ENCODE measurements at regions not wholly inside any gene's neighbourhood (a gene's known extent, or its start where the extent isn't known, plus 50 kb on each side); places are given as distances from the start of the nearest gene placed in this dataset.

GRCh38 chr3:18767756-18768303 is 342.7 kb upstream of the SATB1 start:
- CTCF ChIA-PET (ENCODE audit: low intra/inter-chr PET ratio): no interaction called here
- Histone ChIP-seq H3K4me1 (replicated peaks in 1 of 2; ENCODE audit: control insufficient read depth in 2 of 2, insufficient read depth in 2 of 2, low read length in 2 of 2) (no peaks in the 10 kb centered on the region), H3K27me3 (ENCODE audit: control insufficient read depth in 2 of 2, insufficient read depth in 2 of 2, low read length in 2 of 2) (no peaks in the 10 kb centered on the region), H3K4me2 (ENCODE audit: insufficient read depth, low read length) (no peak overlapping the region), H3K9ac (ENCODE audit: insufficient read depth in 1 of 2, low read depth in 2 of 2, low read length in 2 of 2) (no peak overlapping the region), H3K36me3 (ENCODE audit: control insufficient read depth, insufficient read depth, low read length) (no peaks in the 10 kb centered on the region), H3K9me3 (replicated peaks; ENCODE audit: control insufficient read depth, insufficient read depth, low read depth, low read length) (peaks cover 1% of the 10 kb centered on the region; the same call in 1 of the 2 replicates), H3K9me1 (ENCODE audit: control insufficient read depth, insufficient read depth, low read length) (no peaks in the 10 kb centered on the region), H4K20me1 (replicated peaks; ENCODE audit: control insufficient read depth, insufficient read depth, low read length) (no peaks in the 10 kb centered on the region), H3K79me2 (ENCODE audit: control insufficient read depth, insufficient read depth, low read length) (no peaks in the 10 kb centered on the region), H3K4me3 (no peak overlapping the region), H2AFZ (ENCODE audit: low read depth, low read length) (no peak overlapping the region), H3K27ac (ENCODE audit: extremely low read depth, low read depth, low read length) (no peak overlapping the region)
- POLR2A ChIA-PET: no interaction called here
- intact Hi-C loops (cut with micrococcal nuclease) (no loop called here), in situ Hi-C loops (cut with MboI) (no loop called here)
- TF ChIP-seq GABPA (tag; conservative IDR thresholded peaks at IDR 0.05; ENCODE audit: low read depth) (no peak), NFRKB (IDR thresholded peaks at IDR 0.05; ENCODE audit: low read depth) (no peak), ZBTB8A (IDR thresholded peaks at IDR 0.05; ENCODE audit: partially characterized antibody) (no peak), ZC3H8 (IDR thresholded peaks at IDR 0.05) (no peak), DNMT1 (IDR thresholded peaks at IDR 0.05) (no peak), ESRRB (CRISPR knock-in tag; IDR thresholded peaks at IDR 0.05; ENCODE audit: borderline replicate concordance) (no peak)
- TF ChIP-seq, protein P1, sequence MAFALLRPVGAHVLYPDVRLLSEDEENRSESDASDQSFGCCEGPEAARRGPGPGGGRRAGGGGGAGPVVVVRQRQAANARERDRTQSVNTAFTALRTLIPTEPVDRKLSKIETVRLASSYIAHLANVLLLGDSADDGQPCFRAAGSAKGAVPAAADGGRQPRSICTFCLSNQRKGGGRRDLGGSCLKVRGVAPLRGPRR (CRISPR knock-in tag; IDR thresholded peaks at IDR 0.05): no peak
- ATAC-seq (no peak), DNase-seq (ENCODE audit: extremely low read depth in 1 of 4, low spot score in 3 of 4) (no peak), FAIRE-seq (no peak)
- no TSS peak for BruUV-seq (replicated peaks)
- WGBS (ENCODE audit: insufficient coverage, low coverage, missing lambda C conversion rate): under 1% methylated on average over 6 of the region's 6 CpGs

DNA sequence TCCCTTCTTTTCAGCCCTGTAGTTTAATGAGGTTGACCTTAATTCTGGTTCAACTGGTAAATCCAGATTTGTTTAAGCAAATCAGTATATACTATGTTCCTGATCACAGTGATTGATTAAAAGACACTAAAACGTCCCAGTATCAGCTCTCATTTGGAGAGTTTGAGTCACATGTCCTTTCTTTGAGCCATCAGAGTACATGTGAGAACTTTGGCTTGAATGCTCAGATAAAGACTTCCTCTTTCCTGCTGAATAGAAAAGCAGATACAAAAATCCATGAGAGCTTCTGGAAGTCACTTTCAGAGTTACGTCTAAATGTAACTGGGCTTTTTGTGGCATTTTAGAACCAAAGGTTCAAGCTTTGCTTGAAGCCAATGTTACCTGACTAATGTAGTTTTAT is 341.8 kb upstream of the SATB1 start:
- Histone ChIP-seq H3K27me3 (ENCODE audit: control insufficient read depth in 2 of 2, insufficient read depth in 2 of 2, low read length in 2 of 2) (no peaks in the 10 kb centered on the region), H3K36me3 (ENCODE audit: control insufficient read depth, insufficient read depth, low read length) (no peaks in the 10 kb centered on the region), H3K4me1 (replicated peaks in 1 of 2; ENCODE audit: control insufficient read depth in 2 of 2, insufficient read depth in 2 of 2, low read length in 2 of 2) (no peaks in the 10 kb centered on the region), H3K4me3 (no peak overlapping the region), H4K20me1 (replicated peaks; ENCODE audit: control insufficient read depth, insufficient read depth, low read length) (no peaks in the 10 kb centered on the region), H3K79me2 (ENCODE audit: control insufficient read depth, insufficient read depth, low read length) (no peaks in the 10 kb centered on the region), H3K4me2 (ENCODE audit: insufficient read depth, low read length) (no peak overlapping the region), H3K9me1 (ENCODE audit: control insufficient read depth, insufficient read depth, low read length) (no peaks in the 10 kb centered on the region), H3K9me3 (replicated peaks; ENCODE audit: control insufficient read depth, insufficient read depth, low read depth, low read length) (peaks cover 1% of the 10 kb centered on the region; the same call in 1 of the 2 replicates), H3K9ac (ENCODE audit: insufficient read depth in 1 of 2, low read depth in 2 of 2, low read length in 2 of 2) (no peak overlapping the region), H2AFZ (ENCODE audit: low read depth, low read length) (no peak overlapping the region), H3K27ac (ENCODE audit: extremely low read depth, low read depth, low read length) (no peak overlapping the region)
- in situ Hi-C loops (cut with MboI): no loop called here
- intact Hi-C loops (cut with micrococcal nuclease): no loop called here
- FAIRE-seq (no peak), DNase-seq (ENCODE audit: extremely low read depth in 1 of 4, low spot score in 3 of 4) (no peak), ATAC-seq (no peak)
- BruUV-seq (replicated peaks): no TSS peak
- 5% methylated on average over 2 of the region's 2 CpGs for WGBS (ENCODE audit: insufficient coverage, low coverage, missing lambda C conversion rate)
- ChIA-PET CTCF (ENCODE audit: low intra/inter-chr PET ratio) (no interaction called here), POLR2A (no interaction called here)
- TF ChIP-seq ZNF212 (CRISPR knock-in tag; IDR thresholded peaks at IDR 0.05) (no peak), ZNF695 (CRISPR knock-in tag; IDR thresholded peaks at IDR 0.05) (no peak), EP300 (IDR thresholded peaks at IDR 0.05; ENCODE audit: low read length) (no peak), ZBTB7A (IDR thresholded peaks at IDR 0.05; ENCODE audit: borderline replicate concordance, control insufficient read depth, low read depth, low read length) (no peak), RAD51 (IDR thresholded peaks at IDR 0.05; ENCODE audit: borderline replicate concordance, low read depth) (no peak), CBX3 (IDR thresholded peaks at IDR 0.05; ENCODE audit: borderline replicate concordance in 1 of 2, low read length in 2 of 2) (no peak), ZFX (CRISPR knock-in tag; IDR thresholded peaks at IDR 0.05) (no peak)
- TF ChIP-seq, protein P2, sequence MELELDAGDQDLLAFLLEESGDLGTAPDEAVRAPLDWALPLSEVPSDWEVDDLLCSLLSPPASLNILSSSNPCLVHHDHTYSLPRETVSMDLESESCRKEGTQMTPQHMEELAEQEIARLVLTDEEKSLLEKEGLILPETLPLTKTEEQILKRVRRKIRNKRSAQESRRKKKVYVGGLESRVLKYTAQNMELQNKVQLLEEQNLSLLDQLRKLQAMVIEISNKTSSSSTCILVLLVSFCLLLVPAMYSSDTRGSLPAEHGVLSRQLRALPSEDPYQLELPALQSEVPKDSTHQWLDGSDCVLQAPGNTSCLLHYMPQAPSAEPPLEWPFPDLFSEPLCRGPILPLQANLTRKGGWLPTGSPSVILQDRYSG (tag; conservative IDR thresholded peaks at IDR 0.05; ENCODE audit: low read depth): no peak
- TF ChIP-seq, protein P3, sequence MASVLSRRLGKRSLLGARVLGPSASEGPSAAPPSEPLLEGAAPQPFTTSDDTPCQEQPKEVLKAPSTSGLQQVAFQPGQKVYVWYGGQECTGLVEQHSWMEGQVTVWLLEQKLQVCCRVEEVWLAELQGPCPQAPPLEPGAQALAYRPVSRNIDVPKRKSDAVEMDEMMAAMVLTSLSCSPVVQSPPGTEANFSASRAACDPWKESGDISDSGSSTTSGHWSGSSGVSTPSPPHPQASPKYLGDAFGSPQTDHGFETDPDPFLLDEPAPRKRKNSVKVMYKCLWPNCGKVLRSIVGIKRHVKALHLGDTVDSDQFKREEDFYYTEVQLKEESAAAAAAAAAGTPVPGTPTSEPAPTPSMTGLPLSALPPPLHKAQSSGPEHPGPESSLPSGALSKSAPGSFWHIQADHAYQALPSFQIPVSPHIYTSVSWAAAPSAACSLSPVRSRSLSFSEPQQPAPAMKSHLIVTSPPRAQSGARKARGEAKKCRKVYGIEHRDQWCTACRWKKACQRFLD (CRISPR knock-in tag; IDR thresholded peaks at IDR 0.05): no peak

Measured in K562 (cell line).